Liver (tissue), 8 donors: ENCODE measurements at regions not wholly inside any gene's neighbourhood (a gene's known extent, or its start where the extent isn't known, plus 50 kb on each side); places are given as distances from the start of the nearest gene placed in this dataset.
"Not testable (repeated sequence)": the region's sequence is repeated elsewhere in the genome, so short reads cannot be mapped to it uniquely, and the experiment has no call there.

Experiments
- DNase-seq: peaks from one replicate; pipeline ENCODE4 v3.0.0-alpha.2; 2017; ENCODE audit warnings: low spot score
- H3K27ac ChIP-seq, 2 donors: one replicate each; pipeline ENCODE4 v1.7.0; 2013; ENCODE audit warnings: inconsistent platforms in 2 of 2, low read length in 2 of 2, control low read depth in 1 of 2, low read depth in 1 of 2, mild to moderate bottlenecking in 1 of 2
- H3K27me3 ChIP-seq, 4 donors: one replicate each; pipeline versions ENCODE4 v1.6.1 to v1.7.0; 2013; ENCODE audit warnings: low read length in 3 of 4, inconsistent platforms in 1 of 4, mild to moderate bottlenecking in 1 of 4, moderate library complexity in 1 of 4; ENCODE audit not compliant: control insufficient read depth in 4 of 4, insufficient read depth in 4 of 4
- H3K36me3 ChIP-seq, 4 donors: one replicate each; pipeline versions ENCODE4 v1.6.1 to v1.7.0; 2013; ENCODE audit warnings: low read length in 3 of 4, mild to moderate bottlenecking in 3 of 4, low read depth in 1 of 4, moderate library complexity in 1 of 4; ENCODE audit not compliant: control insufficient read depth in 4 of 4, insufficient read depth in 3 of 4
- H3K4me1 ChIP-seq, 4 donors: one replicate each; pipeline versions ENCODE4 v1.6.1 to v1.7.0; 2013; ENCODE audit warnings: low read length in 3 of 4, mild to moderate bottlenecking in 3 of 4, moderate library complexity in 1 of 4; ENCODE audit not compliant: control insufficient read depth in 4 of 4, insufficient read depth in 4 of 4
- H3K4me3 ChIP-seq, 3 donors: one replicate each; pipeline versions ENCODE4 v1.6.1 to v1.7.0; 2013; ENCODE audit warnings: low read length in 3 of 3, control low read depth in 1 of 3, low read depth in 1 of 3, mild to moderate bottlenecking in 1 of 3
- H3K9ac ChIP-seq, 2 donors: one replicate each; pipeline ENCODE4 v1.7.0; 2013; ENCODE audit warnings: low read length in 2 of 2, mild to moderate bottlenecking in 2 of 2, moderate library complexity in 2 of 2, control low read depth in 1 of 2, low read depth in 1 of 2
- H3K9me3 ChIP-seq, 4 donors: one replicate each; pipeline versions ENCODE4 v1.6.1 to v1.7.0; 2013; ENCODE audit warnings: low read length in 3 of 4; ENCODE audit not compliant: control insufficient read depth in 4 of 4
- ATF3 ChIP-seq: IDR thresholded peaks from 2 replicates; pipeline ENCODE4 v1.6.1; 2016; ENCODE audit warnings: antibody characterized with exemption
- CTCF ChIP-seq: fragments of 150-350 bp; IDR thresholded peaks from 2 replicates; pipeline ENCODE4 v1.5.1; 2017; ENCODE audit warnings: improper control_type of control experiment, low read depth, low read length; ENCODE audit not compliant: missing input control
- EGR1 ChIP-seq, 2 donors: IDR thresholded peaks; 2 replicates each; pipeline ENCODE4 v1.6.1; 2016 to 2018; ENCODE audit warnings: antibody characterized with exemption in 2 of 2, low read depth in 2 of 2
- FOXA1 ChIP-seq: IDR thresholded peaks from 2 replicates; pipeline ENCODE4 v1.6.1; 2016; ENCODE audit warnings: antibody characterized with exemption
- FOXA2 ChIP-seq: IDR thresholded peaks from 2 replicates; pipeline ENCODE4 v1.6.1; 2016; ENCODE audit warnings: antibody characterized with exemption
- HNF4A ChIP-seq, 2 donors: conservative IDR thresholded peaks; 2 replicates each; pipeline ENCODE4 v1.6.1; 2016; ENCODE audit warnings: antibody characterized with exemption in 2 of 2, mild to moderate bottlenecking in 2 of 2
- HNF4G ChIP-seq: IDR thresholded peaks from 2 replicates; pipeline ENCODE4 v1.6.1; 2016; ENCODE audit warnings: antibody characterized with exemption
- JUND ChIP-seq, 2 donors: IDR thresholded peaks; 2 replicates each; pipeline ENCODE4 v1.6.1; 2016; ENCODE audit warnings: antibody characterized with exemption in 2 of 2
- NR2F2 ChIP-seq: IDR thresholded peaks from 2 replicates; pipeline ENCODE4 v1.6.1; 2016; ENCODE audit warnings: antibody characterized with exemption
- RAD21 ChIP-seq, 2 donors: IDR thresholded peaks; 2 replicates each; pipeline ENCODE4 v1.6.1; 2016; ENCODE audit warnings: antibody characterized with exemption in 2 of 2, mild to moderate bottlenecking in 2 of 2
- REST ChIP-seq: IDR thresholded peaks from 2 replicates; pipeline ENCODE4 v1.6.1; 2016; ENCODE audit warnings: antibody characterized with exemption, mild to moderate bottlenecking
- RXRA ChIP-seq, 2 donors: IDR thresholded peaks; 2 replicates each; pipeline ENCODE4 v1.6.1; 2017 to 2018; ENCODE audit warnings: antibody characterized with exemption in 2 of 2, mild to moderate bottlenecking in 1 of 2
- SP1 ChIP-seq: IDR thresholded peaks from 2 replicates; pipeline ENCODE4 v1.6.1; 2018; ENCODE audit warnings: antibody characterized with exemption, mild to moderate bottlenecking
- TAF1 ChIP-seq: conservative IDR thresholded peaks from 2 replicates; pipeline ENCODE4 v1.6.1; 2016; ENCODE audit warnings: antibody characterized with exemption, mild to moderate bottlenecking
- YY1 ChIP-seq: IDR thresholded peaks from 2 replicates; pipeline ENCODE4 v1.6.1; 2016; ENCODE audit warnings: antibody characterized with exemption, mild to moderate bottlenecking
- ZBTB33 ChIP-seq: IDR thresholded peaks from 2 replicates; pipeline ENCODE4 v1.6.1; 2016; ENCODE audit warnings: antibody characterized with exemption
- WGBS: extraction: QIAGEN DNeasy Blood & Tissue Kit; methylation state at CpG from one replicate; pipeline ENCODE4 v1.1.7; 2013; 5-methylcytosine and 5-hydroxymethylcytosine counted together
- donor health status: healthy.
- donor health status: healthy.
- donor health status: healthy.
- donor health status: healthy.
- donor health status: healthy.

GRCh38 chr1:195656780-195657179 is 951.5 kb downstream of the KCNT2 start:
- no peaks in the 10 kb centered on the region for H3K9me3 ChIP-seq
- WGBS, result 58% methylated on average over 1 of the region's 1 CpG
- H3K4me3 ChIP-seq, result no peak overlapping the region
- H3K27me3 ChIP-seq, result no peaks in the 10 kb centered on the region
- no peaks in the 10 kb centered on the region for H3K36me3 ChIP-seq
- H3K4me1 ChIP-seq, result no peaks in the 10 kb centered on the region
- TF ChIP-seq HNF4G, result no peak
- no peak for TF ChIP-seq HNF4A (conservative IDR thresholded peaks at IDR 0.05)
- TF ChIP-seq NR2F2, result no peak
- no peak for TF ChIP-seq ZBTB33
- TF ChIP-seq CTCF, result no peak
- no peak for TF ChIP-seq EGR1 (IDR thresholded peaks at IDR 0.05; ENCODE audit: low read depth in 2 of 2)
- TF ChIP-seq TAF1, result no peak
- TF ChIP-seq RXRA (IDR thresholded peaks at IDR 0.05), result no peak
- no peak for TF ChIP-seq SP1
- no peak for TF ChIP-seq FOXA1
- TF ChIP-seq RAD21 (IDR thresholded peaks at IDR 0.05), result no peak
- no peak for TF ChIP-seq FOXA2
- TF ChIP-seq REST, result no peak
- TF ChIP-seq YY1, result no peak
- no peak for TF ChIP-seq JUND (IDR thresholded peaks at IDR 0.05)
- no peak for TF ChIP-seq ATF3
- H3K27ac ChIP-seq, result no peak overlapping the region
- DNase-seq, result no peak
- H3K9ac ChIP-seq, result no peak overlapping the region

- not testable (repeated sequence) for H3K9ac ChIP-seq, H3K9me3 ChIP-seq, H3K4me1 ChIP-seq, DNase-seq, H3K27me3 ChIP-seq, H3K4me3 ChIP-seq, H3K36me3 ChIP-seq, H3K27ac ChIP-seq
- 89% methylated on average over 2 of the region's 2 CpGs for WGBS
Measured at GRCh38 chr1:195648875-195649274, 959.4 kb downstream of the KCNT2 start.
